ENCODE measurements at regions not wholly inside any gene's neighbourhood (a gene's known extent, or its start where the extent isn't known, plus 50 kb on each side); places are given as distances from the start of the nearest gene placed in this dataset.

DNA sequence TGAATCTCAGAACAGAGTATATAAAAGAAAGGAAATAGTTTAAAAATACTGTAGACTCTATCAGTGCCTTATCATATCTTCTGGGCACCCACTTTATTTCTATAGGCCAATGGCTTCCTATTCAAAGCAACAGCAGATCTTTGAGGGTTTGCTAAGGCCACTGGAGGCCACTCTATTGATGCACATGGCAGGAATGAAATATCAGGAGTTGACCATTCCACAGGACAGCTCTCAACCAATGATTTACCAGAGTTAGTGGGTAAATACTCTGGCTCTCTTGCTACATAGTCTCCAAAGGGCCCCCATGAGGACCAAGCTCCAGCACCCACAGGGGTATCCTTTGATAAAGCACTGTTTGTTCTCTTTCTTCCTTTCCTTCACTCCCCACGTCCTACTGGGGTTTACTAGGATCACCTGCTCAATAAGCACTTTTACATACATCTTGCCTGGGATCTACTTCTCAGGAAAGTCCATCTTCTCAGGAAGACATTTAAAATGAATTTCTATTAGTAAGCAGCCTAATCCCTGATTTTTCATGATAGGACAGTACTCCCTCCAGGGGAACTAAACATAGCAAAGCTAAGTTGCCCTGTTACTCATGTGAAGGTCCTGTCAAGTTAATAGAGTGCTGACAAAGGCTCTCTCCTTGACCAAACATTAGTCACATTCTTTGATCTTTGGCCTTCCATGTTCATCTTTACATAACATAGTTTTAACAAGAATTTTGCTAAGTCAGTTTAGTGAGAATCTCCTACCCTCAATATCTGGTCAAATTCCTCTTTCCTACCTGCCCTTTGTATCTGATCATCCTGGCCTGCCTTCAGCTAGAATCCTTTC lies 459.7 kb downstream of the GRXCR1 start:
- 0 to 35% methylated on average over 1 of the region's 1 CpG for WGBS, 2 donors
- H3K4me3 ChIP-seq (ENCODE audit: low read depth, poor library complexity, severe bottlenecking) = no peak overlapping the region
- TF ChIP-seq POLR2A (IDR thresholded peaks at IDR 0.05) = no peak
- TF ChIP-seq, protein P1, sequence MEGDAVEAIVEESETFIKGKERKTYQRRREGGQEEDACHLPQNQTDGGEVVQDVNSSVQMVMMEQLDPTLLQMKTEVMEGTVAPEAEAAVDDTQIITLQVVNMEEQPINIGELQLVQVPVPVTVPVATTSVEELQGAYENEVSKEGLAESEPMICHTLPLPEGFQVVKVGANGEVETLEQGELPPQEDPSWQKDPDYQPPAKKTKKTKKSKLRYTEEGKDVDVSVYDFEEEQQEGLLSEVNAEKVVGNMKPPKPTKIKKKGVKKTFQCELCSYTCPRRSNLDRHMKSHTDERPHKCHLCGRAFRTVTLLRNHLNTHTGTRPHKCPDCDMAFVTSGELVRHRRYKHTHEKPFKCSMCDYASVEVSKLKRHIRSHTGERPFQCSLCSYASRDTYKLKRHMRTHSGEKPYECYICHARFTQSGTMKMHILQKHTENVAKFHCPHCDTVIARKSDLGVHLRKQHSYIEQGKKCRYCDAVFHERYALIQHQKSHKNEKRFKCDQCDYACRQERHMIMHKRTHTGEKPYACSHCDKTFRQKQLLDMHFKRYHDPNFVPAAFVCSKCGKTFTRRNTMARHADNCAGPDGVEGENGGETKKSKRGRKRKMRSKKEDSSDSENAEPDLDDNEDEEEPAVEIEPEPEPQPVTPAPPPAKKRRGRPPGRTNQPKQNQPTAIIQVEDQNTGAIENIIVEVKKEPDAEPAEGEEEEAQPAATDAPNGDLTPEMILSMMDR (IDR thresholded peaks at IDR 0.05) = no peak
- intact Hi-C loops (cut with DNase I; ENCODE audit: low total_unique reads) = no loop called here
- DNase-seq (ENCODE audit: low spot score in 2 of 2) = no peak

DNA sequence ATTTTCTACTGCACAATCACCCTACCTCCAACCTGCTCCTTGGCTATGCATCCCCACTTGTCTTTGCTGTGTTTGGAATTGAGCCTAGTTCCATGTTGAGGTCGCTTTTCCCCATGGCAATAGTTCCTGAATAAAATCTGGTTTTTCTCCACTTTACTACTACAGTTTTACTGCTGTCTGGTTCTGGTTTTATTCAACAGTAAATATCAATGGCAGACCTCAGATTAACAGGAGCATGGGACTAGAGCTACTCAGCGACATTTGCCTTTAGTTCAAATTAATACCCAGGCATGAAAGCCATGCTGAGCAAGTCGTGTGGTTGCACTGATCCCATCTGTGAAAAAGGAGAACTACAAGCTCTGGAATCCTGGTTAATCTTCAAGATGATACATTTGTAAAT lies 460.3 kb downstream of the GRXCR1 start:
- H3K4me3 ChIP-seq (ENCODE audit: low read depth, poor library complexity, severe bottlenecking) = no peak overlapping the region
- TF ChIP-seq POLR2A (IDR thresholded peaks at IDR 0.05) = no peak
- TF ChIP-seq, protein P1 (IDR thresholded peaks at IDR 0.05) = no peak
- no peak for DNase-seq (ENCODE audit: low spot score in 2 of 2)
- intact Hi-C loops (cut with DNase I; ENCODE audit: low total_unique reads) = no loop called here
- WGBS, 2 donors = 60 to 64% methylated on average over 3 of the region's 3 CpGs

DNA sequence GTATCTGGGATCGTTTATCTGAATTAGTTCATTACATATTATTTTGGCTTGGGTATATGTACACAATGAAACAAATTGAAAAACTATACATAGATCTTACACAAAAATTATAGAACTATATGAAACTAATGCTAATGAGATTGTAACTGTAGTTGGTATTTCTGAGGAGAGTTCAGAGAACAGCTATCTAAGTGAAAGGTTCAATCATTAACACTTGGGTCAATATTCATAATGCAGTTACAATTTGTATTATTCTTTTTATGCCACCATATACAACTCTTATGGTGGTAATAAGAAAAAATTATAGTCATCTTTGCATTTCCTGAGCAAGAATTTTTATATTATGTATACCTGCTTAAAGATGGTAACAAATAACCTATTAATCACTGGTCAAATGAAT lies 461.0 kb downstream of the GRXCR1 start:
- no peak for DNase-seq (ENCODE audit: low spot score in 2 of 2)
- TF ChIP-seq, protein P1 (IDR thresholded peaks at IDR 0.05) = no peak
- no peak for TF ChIP-seq POLR2A (IDR thresholded peaks at IDR 0.05)
- H3K4me3 ChIP-seq (ENCODE audit: low read depth, poor library complexity, severe bottlenecking) = no peak overlapping the region
- intact Hi-C loops (cut with DNase I; ENCODE audit: low total_unique reads) = no loop called here
- 63 to 67% methylated on average over 1 of the region's 1 CpG for WGBS, 2 donors

DNA sequence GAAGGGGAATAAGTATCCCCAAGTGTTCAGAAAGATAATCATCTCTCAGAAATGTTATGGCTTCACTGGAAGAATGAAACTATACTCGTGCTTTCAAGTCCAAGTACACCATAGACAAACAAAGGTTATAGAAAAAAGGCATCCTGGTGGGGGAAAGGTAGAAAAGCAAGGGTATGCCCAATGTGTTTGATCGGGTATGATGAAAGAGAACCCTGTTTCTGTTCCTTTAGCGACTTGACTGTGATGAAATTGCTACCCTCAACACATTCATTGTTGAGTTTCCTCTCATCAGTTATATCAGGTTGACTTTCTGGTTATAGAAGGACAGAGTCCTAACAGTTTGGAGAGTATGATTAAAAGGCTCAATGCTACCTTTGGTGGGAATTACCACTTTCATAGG lies 464.3 kb downstream of the GRXCR1 start:
- no peak for DNase-seq (ENCODE audit: low spot score in 2 of 2)
- intact Hi-C loops (cut with DNase I; ENCODE audit: low total_unique reads) = no loop called here
- TF ChIP-seq, protein P1 (IDR thresholded peaks at IDR 0.05) = no peak
- TF ChIP-seq POLR2A (IDR thresholded peaks at IDR 0.05) = no peak
- H3K4me3 ChIP-seq (ENCODE audit: low read depth, poor library complexity, severe bottlenecking) = no peak overlapping the region
- 73 to 75% methylated on average over 3 of the region's 3 CpGs for WGBS, 2 donors

DNA sequence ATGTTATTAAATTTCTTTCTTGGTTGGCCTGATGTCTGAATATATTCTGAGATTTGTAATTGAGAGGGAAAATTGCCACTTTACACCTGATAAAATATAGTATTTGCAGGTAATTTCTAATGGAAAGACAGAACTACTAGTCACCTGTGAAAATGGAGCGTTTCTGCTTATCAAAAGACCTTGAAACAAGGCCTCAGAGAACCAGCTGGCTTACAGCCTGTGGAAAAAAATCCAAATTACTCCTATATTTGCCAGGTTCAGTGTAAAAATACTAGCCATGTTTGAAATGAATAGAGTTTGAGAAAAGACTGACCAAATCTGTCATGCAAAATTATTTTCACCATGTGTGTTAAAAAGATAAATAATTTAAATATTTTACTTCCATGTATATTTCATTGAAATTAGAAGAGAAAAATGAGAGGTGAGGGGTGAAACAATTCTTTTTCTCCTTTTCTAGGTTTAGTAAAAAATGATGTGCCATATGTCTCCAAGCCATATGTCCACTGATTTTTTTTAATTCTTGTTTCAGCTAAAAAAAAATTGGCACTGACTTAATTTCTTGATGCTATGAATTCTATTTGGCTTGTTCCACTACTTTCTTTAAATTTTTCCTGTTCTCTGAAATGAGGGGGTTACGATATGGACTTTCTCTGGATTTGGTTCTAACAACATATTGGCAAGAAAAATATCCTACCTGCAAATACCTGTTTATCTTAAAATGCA lies 464.9 kb downstream of the GRXCR1 start:
- no peak for DNase-seq (ENCODE audit: low spot score in 2 of 2)
- TF ChIP-seq, protein P1 (IDR thresholded peaks at IDR 0.05) = no peak
- TF ChIP-seq POLR2A (IDR thresholded peaks at IDR 0.05) = no peak
- intact Hi-C loops (cut with DNase I; ENCODE audit: low total_unique reads) = no loop called here
- no peak overlapping the region for H3K4me3 ChIP-seq (ENCODE audit: low read depth, poor library complexity, severe bottlenecking)
- WGBS, 2 donors = 84 to 88% methylated on average over 2 of the region's 2 CpGs
